HG03103 (cell line): ENCODE measurements at regions not wholly inside any gene's neighbourhood (a gene's known extent, or its start where the extent isn't known, plus 50 kb on each side); places are given as distances from the start of the nearest gene placed in this dataset.
"Not testable (repeated sequence)": the region's sequence is repeated elsewhere in the genome, so short reads cannot be mapped to it uniquely, and the experiment has no call there.

Experiments used
- ATAC-seq: cut with Tn5 transposase; IDR thresholded peaks from one replicate; pipeline ENCODE4 v1.9.1; 2021; ENCODE audit warnings: low read depth; ENCODE audit not compliant: unreplicated experiment

DNA sequence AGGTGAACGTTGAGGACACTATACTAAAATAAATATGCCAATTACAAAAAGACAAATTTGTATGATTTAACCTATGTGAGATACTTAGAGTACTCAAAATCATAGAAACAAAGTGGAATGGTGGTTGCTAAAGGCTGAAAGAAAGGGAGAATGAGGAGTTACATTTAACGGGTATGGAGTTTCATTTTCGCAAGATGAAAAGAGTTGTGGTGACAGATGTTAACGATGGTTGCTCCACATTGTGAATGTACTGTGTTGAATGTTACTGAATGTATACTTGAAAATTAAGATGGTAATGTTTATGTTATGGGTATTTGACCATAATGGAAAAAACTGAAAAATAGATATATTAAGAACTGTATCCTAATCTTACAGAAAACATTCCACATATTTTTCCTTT, 51.3 kb upstream of the MOCS2 start:
- no peak for ATAC-seq

DNA sequence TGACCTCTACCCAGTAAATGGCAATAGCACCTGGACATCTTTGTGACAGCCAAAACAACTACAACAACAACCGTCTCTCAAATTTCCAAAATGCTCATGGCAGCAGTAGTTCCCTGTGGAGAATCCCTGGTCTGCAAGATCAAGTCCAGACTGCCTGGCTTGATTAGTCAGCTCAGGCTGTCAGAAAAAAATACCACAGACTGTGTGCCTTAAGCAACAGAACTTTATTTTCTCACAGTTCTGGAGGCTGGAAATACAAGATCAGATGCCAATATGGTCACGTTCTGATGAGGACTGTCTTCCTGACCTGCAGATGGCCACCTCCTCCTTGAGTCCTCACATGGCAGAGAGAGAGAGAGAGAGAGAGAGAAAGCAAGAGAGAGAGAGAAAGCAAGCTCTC, 52.3 kb upstream of the MOCS2 start:
- ATAC-seq, result no peak

DNA sequence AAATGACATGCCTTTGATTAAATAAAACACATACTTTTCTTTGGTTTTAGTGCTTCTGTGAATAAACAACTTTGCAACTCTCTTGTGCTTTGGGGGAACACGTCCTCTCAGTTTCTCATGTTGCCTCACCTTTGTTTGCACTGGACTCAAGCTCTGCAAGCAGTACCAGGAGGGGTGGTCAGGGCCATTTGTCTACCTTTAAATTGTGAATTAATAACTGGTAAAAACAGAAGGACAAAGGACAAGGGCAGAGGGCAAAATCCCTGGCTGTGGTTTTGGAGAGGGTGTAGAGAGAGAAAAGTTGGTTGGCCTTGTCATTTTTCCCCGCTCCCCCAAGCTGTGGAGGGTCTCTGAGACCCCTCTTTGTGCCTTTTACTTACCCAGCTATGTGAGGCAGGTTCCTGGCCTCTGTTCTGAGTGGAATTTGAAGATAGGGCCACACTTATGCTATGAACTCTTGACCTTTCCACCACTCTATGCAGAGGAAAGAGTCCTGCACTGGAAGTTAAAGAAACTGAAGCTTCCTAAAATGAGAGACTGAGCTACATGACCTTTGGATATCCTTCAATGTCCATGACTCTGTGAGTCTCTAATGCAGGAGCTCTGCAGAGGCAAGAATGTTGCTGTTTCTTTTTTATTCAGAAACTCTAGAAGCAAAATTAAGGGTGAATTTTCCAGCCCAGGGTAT, 55.1 kb upstream of the MOCS2 start:
- no peak for ATAC-seq

DNA sequence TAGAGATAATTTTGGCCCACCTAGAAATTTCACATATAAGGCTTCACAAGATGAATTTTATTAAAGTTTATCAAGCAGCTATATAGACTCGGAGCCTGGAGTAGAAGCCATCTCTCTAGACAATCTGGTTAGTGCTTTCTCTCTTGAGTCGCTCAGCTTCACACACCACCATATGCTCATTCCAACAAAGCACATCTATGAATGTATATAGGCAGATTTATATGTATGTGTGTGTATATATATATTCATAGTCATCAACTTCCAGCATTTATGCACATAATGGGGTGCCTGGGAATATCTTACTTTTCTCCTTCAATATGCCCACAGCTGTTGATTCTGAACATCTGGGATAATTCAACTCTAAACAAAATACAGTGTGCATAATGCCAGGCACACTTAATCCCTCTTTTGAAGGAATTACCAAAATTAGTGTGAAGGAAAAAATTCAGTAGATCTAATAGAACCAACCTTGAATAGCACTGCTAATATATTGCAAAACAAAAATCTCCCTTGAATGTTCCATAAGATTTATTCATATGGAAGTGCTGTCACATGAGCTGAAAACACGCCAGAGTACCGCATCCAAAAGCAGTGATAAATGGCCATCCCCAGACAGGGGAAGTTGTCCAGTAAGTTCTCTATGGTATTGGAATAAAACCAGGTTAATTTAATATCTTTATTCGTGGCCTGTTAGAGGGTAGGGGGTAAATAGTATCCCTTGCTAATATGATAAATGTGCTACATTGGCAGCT, 56.0 kb upstream of the MOCS2 start:
- no peak for ATAC-seq

DNA sequence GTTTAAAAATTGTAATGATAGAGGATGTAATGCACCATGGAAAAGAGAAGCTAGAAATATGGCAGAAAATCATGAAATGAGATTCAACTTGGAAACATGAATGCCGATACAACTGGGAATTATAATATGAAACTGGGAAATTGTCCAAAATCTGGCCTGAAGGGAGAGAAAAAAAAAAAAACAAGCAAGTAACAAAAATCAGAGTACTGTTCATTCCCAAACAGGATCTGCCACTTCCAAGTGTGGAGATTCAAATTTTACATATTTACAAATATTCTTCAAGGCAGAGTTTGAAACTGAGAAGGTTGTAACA, 56.6 kb upstream of the MOCS2 start:
- no peak for ATAC-seq

DNA sequence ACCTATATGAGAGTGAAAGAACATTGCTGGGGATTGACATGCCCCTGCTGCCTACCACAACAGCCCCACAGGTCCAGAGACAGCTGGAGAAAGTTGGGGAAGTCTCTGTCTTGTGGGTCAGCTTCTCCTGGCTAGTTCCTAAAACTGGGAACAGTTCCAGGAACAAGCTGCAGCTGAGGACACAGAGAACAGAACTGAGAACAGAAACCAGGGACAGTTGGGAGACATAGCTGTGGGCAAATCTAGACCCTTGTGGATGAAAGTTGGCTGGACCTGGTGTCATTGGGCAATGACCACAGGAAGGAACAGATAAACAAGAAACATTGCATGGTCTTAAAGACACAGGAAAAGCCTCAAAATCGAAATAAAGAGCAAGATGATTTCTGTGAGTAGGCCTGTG, 58.3 kb upstream of the MOCS2 start:
- no peak for ATAC-seq

DNA sequence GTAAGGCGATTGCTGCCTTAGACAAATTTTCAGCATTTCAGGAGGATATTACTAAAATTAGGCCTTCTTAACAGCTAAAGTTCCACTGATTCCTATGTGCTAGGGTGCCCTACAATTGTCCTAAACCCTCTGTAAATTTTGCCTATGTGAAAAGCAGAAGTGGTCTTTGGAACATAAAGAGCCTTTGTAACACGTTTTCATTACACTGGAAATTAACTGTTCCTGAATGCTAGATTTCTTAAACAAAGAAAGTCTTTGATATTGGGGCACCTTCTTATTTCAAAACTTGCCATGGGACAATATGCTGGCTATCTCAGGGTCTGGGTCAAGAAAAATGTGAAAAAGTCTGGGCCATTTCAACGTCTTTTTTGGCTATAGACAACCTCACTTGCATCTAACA, 60.4 kb upstream of the MOCS2 start:
- ATAC-seq, result no peak

DNA sequence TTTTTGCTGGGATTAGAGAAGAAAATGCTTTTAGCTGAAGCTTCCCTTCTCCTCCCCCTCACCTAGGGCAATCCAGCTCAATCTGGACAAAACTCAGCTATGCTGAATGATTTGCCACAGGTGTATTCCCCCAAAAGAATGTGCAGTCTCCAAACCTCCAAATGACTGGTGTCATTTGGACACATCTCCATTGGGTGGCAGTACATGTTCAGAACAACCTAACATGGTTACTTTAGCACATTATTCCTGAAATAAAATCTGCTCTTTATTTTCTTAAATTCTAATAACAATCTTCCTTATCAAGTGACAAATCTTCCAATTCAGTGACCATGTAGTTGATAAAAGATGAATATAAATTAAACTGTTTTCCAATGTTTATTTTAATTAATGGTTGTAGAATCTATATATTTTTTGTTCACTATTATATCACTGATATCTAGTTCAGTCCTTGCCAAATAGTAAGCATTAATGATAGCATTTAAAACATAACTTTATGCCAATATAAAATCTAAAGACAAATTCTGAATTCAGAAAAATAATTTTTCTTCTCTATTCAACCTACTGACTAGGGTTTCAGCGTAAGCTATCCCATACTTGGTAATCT, 61.3 kb upstream of the MOCS2 start:
- ATAC-seq, result no peak

DNA sequence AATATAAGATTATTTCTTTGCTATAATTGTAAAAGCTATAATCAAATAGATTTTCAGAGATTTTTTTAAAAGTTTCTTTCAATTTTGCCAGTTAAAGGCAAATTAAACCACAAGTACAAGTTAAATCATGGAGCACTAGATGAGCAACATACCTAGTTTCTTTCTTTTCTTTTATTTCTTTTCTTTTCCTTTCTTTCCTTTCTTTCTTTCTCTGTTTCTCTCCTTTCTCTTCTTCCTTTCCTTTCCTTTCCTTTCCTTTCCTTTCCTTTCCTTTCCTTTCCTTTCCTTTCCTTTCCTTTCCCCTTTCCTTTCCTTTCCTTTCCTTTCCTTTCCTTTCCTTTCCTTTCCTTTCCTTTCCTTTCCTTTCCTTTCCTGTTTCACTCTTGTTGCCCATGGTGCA, 62.5 kb upstream of the MOCS2 start:
- not testable (repeated sequence) for ATAC-seq

DNA sequence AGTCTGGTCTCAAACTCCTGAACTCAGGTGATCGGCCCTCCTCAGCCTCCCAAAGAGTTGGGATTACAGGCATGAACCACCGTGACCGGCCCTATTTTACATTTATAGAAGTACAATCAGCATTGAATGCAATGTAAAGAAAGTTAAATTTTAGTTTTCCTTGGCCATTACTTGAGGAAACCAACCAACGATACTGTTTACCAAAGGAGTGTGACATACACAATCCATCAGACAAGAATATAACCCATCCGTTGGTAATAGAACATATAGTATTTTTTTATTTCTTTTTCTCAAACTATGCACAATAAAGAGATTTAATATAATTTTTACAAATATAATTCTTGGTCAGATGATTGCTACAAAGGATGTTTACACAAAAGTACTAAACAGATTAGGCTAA, 63.1 kb upstream of the MOCS2 start:
- ATAC-seq, result no peak

DNA sequence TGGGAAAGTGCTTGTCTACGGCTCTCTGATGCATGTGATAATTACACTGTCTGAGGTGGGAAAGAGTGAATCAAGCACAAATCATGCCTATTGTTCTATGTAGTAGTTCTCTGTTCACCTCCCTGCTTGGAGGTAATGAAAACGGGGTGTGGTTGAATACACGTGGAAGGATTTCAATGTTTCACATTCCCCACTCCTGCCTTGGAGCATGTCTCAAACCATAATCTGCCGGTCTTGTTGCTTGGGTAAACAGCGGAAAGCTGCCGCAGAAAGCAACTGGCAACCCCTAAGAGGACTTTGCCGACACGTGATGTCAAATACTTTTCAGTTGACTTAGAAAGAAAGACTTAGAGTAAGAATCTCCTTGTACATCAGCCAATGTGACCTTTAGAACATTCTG, 63.5 kb upstream of the MOCS2 start:
- ATAC-seq, result no peak

DNA sequence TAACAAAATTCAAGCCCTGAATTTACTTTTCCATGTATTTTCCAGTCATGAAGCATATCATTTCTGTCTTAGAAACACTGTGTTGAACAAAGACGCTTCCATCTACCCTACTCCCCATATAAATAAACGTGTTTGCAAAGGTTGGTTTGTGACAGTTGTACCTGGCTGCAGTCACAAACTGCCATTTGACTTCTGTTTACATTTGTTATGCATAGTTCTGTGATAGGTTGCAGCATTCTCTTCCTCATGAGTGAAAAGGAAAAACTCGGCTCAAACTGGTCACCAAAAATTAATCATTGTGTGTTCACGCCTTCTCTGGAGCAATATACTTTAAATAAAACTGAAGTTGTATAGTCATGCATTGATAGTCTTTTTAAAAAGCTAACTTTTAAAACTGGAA, 69.3 kb upstream of the MOCS2 start:
- ATAC-seq, result no peak

DNA sequence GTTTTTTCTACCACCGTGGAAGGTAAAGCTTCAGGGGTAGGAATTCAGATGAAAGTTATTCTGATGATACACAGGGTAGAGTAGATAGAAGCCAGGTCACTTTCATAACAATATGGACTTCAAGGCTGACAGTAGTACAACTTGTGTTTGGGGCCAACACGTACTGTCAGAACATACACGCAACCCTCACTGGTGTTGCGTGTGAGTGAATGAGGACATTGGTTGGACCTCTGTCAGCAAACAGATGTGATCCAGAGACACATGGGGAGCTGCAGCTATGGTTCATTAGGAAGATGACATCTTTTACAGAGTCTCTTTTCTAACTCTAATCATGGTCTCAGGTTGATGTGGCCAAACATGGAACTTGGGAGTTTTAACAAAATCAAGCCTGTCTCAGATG, 70.1 kb upstream of the MOCS2 start:
- no peak for ATAC-seq

DNA sequence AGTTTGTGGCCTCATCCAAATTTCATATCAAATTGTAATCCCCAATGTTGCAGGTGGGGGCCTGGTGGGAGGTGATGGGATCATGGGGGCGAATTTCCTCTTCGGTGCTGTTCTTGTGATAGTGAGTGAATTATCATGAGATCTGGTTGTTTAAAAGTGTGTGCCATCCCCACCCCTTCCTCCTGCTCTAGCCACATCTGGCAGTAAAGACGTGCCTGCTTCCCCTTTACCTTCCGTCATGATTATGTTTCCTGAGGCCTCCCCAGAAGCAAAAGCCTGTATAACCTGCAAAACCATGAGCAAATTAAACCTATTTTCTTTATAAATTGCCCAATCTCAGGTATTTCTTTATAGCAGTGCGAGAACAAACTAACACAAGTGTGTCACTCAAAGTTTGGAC, 71.0 kb upstream of the MOCS2 start:
- no peak for ATAC-seq

DNA sequence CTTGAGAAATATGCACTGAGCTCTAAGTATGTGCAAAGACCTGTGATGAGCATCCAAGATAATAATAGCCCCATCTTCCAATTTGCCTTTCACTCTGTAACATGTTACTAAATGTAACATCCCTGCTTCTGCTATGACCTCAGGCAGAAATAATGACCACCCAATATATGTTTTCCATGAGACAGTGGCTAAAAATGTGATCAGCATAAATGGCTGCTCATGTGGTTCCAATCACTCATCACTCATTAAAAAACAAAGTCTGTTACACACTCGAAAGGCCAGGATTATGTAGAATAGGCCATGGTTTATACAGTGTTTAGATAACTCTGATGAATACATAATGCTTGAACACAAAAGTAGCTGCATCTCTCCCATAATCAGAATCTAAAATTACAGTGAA, 71.4 kb upstream of the MOCS2 start:
- ATAC-seq, result no peak

DNA sequence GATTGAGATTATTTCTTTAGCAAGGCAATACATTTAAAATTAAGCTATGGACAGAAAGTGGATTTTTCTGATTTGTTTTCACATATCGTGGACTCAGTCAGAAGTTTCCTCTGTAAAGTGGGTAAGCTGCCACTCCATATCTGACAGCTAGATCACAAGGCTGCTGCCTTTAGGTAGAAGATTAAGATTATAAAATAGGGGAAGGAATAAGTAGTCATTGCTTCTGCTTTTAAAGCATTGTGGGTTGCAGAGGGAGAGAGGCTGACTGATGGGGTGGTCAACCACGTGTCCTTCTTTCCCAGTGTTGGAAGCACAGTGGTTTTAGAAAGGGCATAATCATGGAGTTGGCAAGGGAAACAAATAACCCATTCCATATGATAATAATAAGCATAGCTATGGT, 74.3 kb upstream of the MOCS2 start:
- ATAC-seq, result no peak

DNA sequence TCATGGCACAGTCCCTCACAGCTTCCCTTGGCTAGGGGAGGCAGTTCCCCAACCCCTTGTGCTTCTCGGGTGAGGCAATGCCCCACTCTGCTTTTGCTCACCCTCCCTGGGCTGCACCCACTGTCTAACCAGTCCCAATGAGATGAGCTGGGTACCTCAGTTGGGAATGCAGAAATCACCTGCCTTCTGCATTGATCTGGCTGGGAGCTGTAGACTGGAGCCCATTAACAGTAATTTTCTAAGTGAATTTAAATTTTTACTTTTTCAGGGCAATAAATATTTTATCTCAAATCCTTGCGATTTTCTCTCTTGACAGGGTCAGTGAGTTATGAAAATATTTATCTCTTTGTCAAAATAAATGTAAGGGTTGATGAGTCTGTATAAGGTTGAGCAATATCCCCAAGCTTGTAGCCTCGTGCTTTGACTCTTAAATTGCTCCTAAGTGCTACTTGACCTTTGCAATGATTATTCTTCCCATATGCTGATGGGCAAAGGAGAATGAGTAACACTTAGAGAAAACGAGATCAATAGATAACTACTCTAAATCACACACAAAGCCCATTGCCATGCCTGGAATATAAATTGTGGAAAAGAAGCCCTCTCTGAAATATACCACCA, 82.1 kb upstream of the MOCS2 start:
- ATAC-seq, result no peak

DNA sequence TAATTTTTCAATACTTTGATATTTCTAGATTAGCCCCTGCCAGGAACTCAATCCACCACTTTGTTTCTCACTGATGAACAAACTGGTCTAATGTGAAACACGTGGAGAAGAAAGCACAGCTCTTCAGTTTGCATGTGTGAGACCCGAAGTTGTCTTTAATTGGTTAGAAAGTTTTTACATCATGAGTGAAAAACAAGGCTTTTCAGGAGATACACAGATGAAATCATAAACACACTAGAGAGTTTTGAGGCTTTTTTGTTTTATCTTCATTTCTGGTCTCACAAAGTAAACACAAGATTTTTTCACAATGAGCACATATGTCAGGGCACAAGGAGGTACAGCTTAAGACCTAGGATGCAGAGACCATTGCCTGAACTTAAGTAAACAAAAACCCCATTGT, 84.5 kb upstream of the MOCS2 start:
- no peak for ATAC-seq

DNA sequence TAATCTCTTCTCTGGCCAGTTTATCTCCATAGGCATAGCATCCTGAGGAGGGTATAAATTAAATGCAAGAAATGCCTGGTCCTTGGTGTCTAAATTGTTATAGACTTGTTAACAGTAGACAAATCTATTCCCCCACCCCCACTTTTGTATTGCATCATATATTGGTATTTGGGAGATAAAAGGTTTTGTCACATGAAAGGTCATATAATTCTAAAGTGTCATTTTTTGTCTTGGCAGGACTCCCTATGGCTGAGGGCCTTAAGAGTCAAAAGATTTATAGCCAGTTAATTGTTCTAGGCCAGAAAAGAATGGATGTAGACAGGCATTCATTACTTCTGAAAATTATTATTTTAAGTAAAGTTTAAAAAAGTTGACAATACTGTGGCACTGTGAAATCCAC, 90.3 kb upstream of the MOCS2 start:
- no peak for ATAC-seq

DNA sequence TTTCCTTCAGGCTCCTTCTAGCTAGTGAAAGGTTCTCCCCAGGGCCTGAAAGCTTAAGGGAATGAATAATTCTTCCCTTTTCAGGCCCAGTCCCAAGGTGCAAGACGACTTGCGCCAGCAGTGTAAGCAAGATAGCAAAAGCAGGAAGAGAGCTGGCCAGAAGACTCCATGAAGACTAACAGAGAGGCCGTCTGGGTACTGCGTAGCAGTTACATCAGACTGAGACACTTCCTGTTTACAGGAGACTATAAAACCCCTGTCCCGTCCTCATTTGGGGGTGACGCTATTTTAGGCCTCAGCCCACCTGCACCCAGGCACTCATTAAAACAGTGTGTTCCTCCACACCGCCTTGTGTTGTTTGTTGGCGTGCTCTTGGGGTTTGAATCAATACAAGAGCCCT, 90.7 kb upstream of the MOCS2 start:
- ATAC-seq, result no peak

DNA sequence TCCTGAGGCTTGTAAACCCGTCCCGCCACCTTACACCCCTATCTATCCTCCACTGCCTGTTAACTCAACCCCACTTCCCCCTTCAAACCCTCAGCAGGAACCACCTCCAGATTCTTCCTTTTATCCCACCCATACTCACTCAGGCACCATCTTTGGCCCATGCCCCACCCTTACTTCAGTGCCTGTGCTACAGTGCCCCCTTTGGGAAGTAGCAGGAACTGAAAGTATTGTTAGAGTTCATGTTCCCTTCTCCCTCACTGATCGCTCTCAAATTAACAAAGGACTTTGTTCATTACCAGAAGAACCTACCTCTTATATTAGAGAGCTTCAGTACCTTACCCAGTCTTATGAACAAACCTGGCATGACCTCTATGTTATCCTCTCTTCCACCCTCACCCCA, 92.2 kb upstream of the MOCS2 start:
- ATAC-seq, result no peak

DNA sequence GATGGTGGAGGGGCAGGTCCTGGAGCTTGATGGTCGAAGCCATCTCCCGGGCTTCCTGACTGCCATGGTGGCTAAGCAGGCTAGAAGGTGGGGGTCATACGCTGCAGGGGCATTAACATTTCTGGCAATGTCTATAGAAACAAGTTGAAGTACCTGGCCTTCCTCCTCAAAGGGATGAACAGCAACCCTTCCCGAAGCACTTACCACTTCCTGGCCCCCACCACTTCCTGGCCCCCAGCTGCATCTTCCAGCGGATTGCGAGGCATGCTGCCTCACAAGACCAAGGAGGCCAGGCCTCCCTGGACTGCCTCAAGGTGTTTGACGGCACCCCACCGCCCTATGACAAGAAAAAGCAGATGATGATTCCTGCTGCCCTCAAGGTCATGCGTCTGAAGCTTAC, 97.0 kb upstream of the MOCS2 start:
- ATAC-seq, result no peak
